ENCODE measurements at regions not wholly inside any gene's neighbourhood (a gene's known extent, or its start where the extent isn't known, plus 50 kb on each side); places are given as distances from the start of the nearest gene placed in this dataset.
"Not testable (repeated sequence)": the region's sequence is repeated elsewhere in the genome, so short reads cannot be mapped to it uniquely, and the experiment has no call there.

- no peak for DNase-seq
Measured at GRCh38 chr7:156051884-156052283, 239.6 kb upstream of the SHH start.

GRCh38 chr7:156050636-156051569 lies 238.6 kb upstream of the SHH start:
- no peak for DNase-seq

- DNase-seq: no peak
Measured at GRCh38 chr7:156049366-156049765, 237.1 kb upstream of the SHH start.

GRCh38 chr7:156046031-156046560 lies 233.8 kb upstream of the SHH start:
- DNase-seq: no peak

GRCh38 chr7:156043416-156044178 lies 231.3 kb upstream of the SHH start:
- no peak for DNase-seq

GRCh38 chr7:156041398-156041797 lies 229.1 kb upstream of the SHH start:
- no peak for DNase-seq

GRCh38 chr7:156039971-156040677 lies 227.9 kb upstream of the SHH start:
- no peak for DNase-seq

GRCh38 chr7:156039194-156039593 lies 226.9 kb upstream of the SHH start:
- no peak for DNase-seq

GRCh38 chr7:156038345-156038744 lies 226.1 kb upstream of the SHH start:
- no peak for DNase-seq

GRCh38 chr7:156036153-156036552 lies 223.9 kb upstream of the SHH start:
- no peak for DNase-seq

GRCh38 chr7:156035387-156035786 lies 223.1 kb upstream of the SHH start:
- DNase-seq: not testable (repeated sequence)

GRCh38 chr7:156034397-156034796 lies 222.1 kb upstream of the SHH start:
- DNase-seq: no peak

GRCh38 chr7:156032973-156033372 lies 220.7 kb upstream of the SHH start:
- DNase-seq: no peak

- DNase-seq: no peak
Measured at GRCh38 chr7:156031679-156032478, 219.6 kb upstream of the SHH start.

GRCh38 chr7:156029460-156030007 lies 217.3 kb upstream of the SHH start:
- DNase-seq: no peak

- DNase-seq: no peak
Measured at GRCh38 chr7:156028521-156028920, 216.3 kb upstream of the SHH start.

GRCh38 chr7:156027821-156028220 lies 215.6 kb upstream of the SHH start:
- DNase-seq: no peak

GRCh38 chr7:156026603-156027002 lies 214.3 kb upstream of the SHH start:
- no peak for DNase-seq

- DNase-seq: no peak
Measured at GRCh38 chr7:156026076-156026600, 213.9 kb upstream of the SHH start.

- no peak for DNase-seq
Measured at GRCh38 chr7:156025675-156026074, 213.4 kb upstream of the SHH start.

GRCh38 chr7:156024201-156024600 lies 211.9 kb upstream of the SHH start:
- DNase-seq: no peak
